NCI-H2196 (cell line): ENCODE measurements at regions not wholly inside any gene's neighbourhood (a gene's known extent, or its start where the extent isn't known, plus 50 kb on each side); places are given as distances from the start of the nearest gene placed in this dataset.
"Not testable (repeated sequence)": the region's sequence is repeated elsewhere in the genome, so short reads cannot be mapped to it uniquely, and the experiment has no call there.

Source experiments
- DNase-seq: peaks from one replicate; lab custom pipeline; 2025; ENCODE audit not compliant: unreplicated experiment; lab: John Stamatoyannopoulos, UW

GRCh38 chr4:132344924-132345828, 803.9 kb upstream of the PCDH10 start:
- DNase-seq = no peak

GRCh38 chr4:132346016-132346415, 803.1 kb upstream of the PCDH10 start:
- no peak for DNase-seq

- not testable (repeated sequence) for DNase-seq
Measured at GRCh38 chr4:132351606-132352005, 797.5 kb upstream of the PCDH10 start.

- DNase-seq = no peak
Measured at GRCh38 chr4:132382243-132382642, 766.9 kb upstream of the PCDH10 start.

GRCh38 chr4:132383571-132384199, 765.4 kb upstream of the PCDH10 start:
- no peak for DNase-seq

GRCh38 chr4:132384709-132385108, 764.4 kb upstream of the PCDH10 start:
- no peak for DNase-seq

- no peak for DNase-seq
Measured at GRCh38 chr4:132386130-132386529, 763.0 kb upstream of the PCDH10 start.

GRCh38 chr4:132387060-132387459, 762.0 kb upstream of the PCDH10 start:
- DNase-seq = no peak

- DNase-seq = no peak
Measured at GRCh38 chr4:132395561-132395960, 753.5 kb upstream of the PCDH10 start.

- no peak for DNase-seq
Measured at GRCh38 chr4:132396636-132397035, 752.5 kb upstream of the PCDH10 start.

- no peak for DNase-seq
Measured at GRCh38 chr4:132417220-132417619, 731.9 kb upstream of the PCDH10 start.

GRCh38 chr4:132427125-132427524, 722.0 kb upstream of the PCDH10 start:
- no peak for DNase-seq

GRCh38 chr4:132437117-132437516, 712.0 kb upstream of the PCDH10 start:
- no peak for DNase-seq

- no peak for DNase-seq
Measured at GRCh38 chr4:132445386-132445785, 703.7 kb upstream of the PCDH10 start.

- not testable (repeated sequence) for DNase-seq
Measured at GRCh38 chr4:132457987-132458386, 691.1 kb upstream of the PCDH10 start.

GRCh38 chr4:132479543-132479942, 669.6 kb upstream of the PCDH10 start:
- DNase-seq = no peak

- DNase-seq = no peak
Measured at GRCh38 chr4:132488555-132488954, 660.5 kb upstream of the PCDH10 start.

GRCh38 chr4:132493476-132493875, 655.6 kb upstream of the PCDH10 start:
- no peak for DNase-seq

GRCh38 chr4:132495267-132495812, 653.8 kb upstream of the PCDH10 start:
- DNase-seq = not testable (repeated sequence)

- no peak for DNase-seq
Measured at GRCh38 chr4:132498215-132498614, 650.9 kb upstream of the PCDH10 start.

GRCh38 chr4:132502096-132502552, 647.0 kb upstream of the PCDH10 start:
- no peak for DNase-seq

- no peak for DNase-seq
Measured at GRCh38 chr4:132504438-132504837, 644.7 kb upstream of the PCDH10 start.
